ENCODE measurements at regions not wholly inside any gene's neighbourhood (a gene's known extent, or its start where the extent isn't known, plus 50 kb on each side); places are given as distances from the start of the nearest gene placed in this dataset.

- no peak overlapping the region for H3K4ac ChIP-seq (ENCODE audit: low read depth, low read length)
- no peaks in the 10 kb centered on the region for H3K79me2 ChIP-seq (ENCODE audit: control insufficient read depth, insufficient read depth, low read length, poor library complexity)
- H2AK5ac ChIP-seq (ENCODE audit: low read length) = no peak overlapping the region
- no peaks in the 10 kb centered on the region for H3K9me3 ChIP-seq (ENCODE audit: insufficient read depth, low read depth, low read length)
- H3K9ac ChIP-seq (ENCODE audit: low read length) = no peak overlapping the region
- no CpG with 5 or more reads among the region's 7 CpGs for WGBS (ENCODE audit: extremely low coverage, insufficient coverage, insufficient read length)
- no peak overlapping the region for H3K14ac ChIP-seq (ENCODE audit: low read length)
- H3K79me1 ChIP-seq (ENCODE audit: low read length) = no peaks in the 10 kb centered on the region
- H4K8ac ChIP-seq (ENCODE audit: low read depth, low read length) = no peak overlapping the region
- no peak overlapping the region for H2AFZ ChIP-seq (ENCODE audit: insufficient read depth, low read length, poor library complexity)
- H3K27ac ChIP-seq (ENCODE audit: low read depth, low read length) = no peak overlapping the region
- H2BK12ac ChIP-seq (ENCODE audit: low read length) = no peak overlapping the region
- no peaks in the 10 kb centered on the region for H3K4me1 ChIP-seq (ENCODE audit: control insufficient read depth in 1 of 2, insufficient read depth in 2 of 2, low read length in 2 of 2)
- no peak overlapping the region for H2BK120ac ChIP-seq (ENCODE audit: insufficient read depth, low read length, poor library complexity)
- DNase-seq = no peak
- H3K4me3 ChIP-seq (ENCODE audit: low read depth, low read length) = no peak overlapping the region
- no peak overlapping the region for H3K18ac ChIP-seq (ENCODE audit: low read length)
- H4K12ac ChIP-seq (ENCODE audit: low read depth, low read length) = no peak overlapping the region
- H4K91ac ChIP-seq (ENCODE audit: low read depth, low read length) = no peak overlapping the region
- H3K27me3 ChIP-seq (ENCODE audit: insufficient read depth, low read length) = no peaks in the 10 kb centered on the region
- H3K4me2 ChIP-seq (ENCODE audit: low read length) = no peak overlapping the region
- no peak overlapping the region for H3K23ac ChIP-seq (ENCODE audit: low read length)
- no peaks in the 10 kb centered on the region for H3K36me3 ChIP-seq (ENCODE audit: control insufficient read depth in 1 of 2, insufficient read depth in 2 of 2, low read length in 2 of 2)
- H2BK5ac ChIP-seq (ENCODE audit: low read depth, low read length, poor library complexity) = no peak overlapping the region
Measured at GRCh38 chr12:118500299-118500698, 123.9 kb downstream of the SUDS3 start.

- Histone ChIP-seq H3K23ac (ENCODE audit: low read length) (no peak overlapping the region), H2AFZ (ENCODE audit: insufficient read depth, low read length, poor library complexity) (no peak overlapping the region), H3K36me3 (ENCODE audit: control insufficient read depth in 1 of 2, insufficient read depth in 2 of 2, low read length in 2 of 2) (no peaks in the 10 kb centered on the region), H3K79me1 (ENCODE audit: low read length) (no peaks in the 10 kb centered on the region), H4K8ac (ENCODE audit: low read depth, low read length) (no peak overlapping the region), H3K4ac (ENCODE audit: low read depth, low read length) (no peak overlapping the region), H3K4me3 (ENCODE audit: low read depth, low read length) (no peak overlapping the region), H3K4me2 (ENCODE audit: low read length) (no peak overlapping the region), H3K18ac (ENCODE audit: low read length) (no peak overlapping the region), H2BK5ac (ENCODE audit: low read depth, low read length, poor library complexity) (no peak overlapping the region), H4K91ac (ENCODE audit: low read depth, low read length) (no peak overlapping the region), H3K9ac (ENCODE audit: low read length) (no peak overlapping the region), H3K27me3 (ENCODE audit: insufficient read depth, low read length) (no peaks in the 10 kb centered on the region), H3K79me2 (ENCODE audit: control insufficient read depth, insufficient read depth, low read length, poor library complexity) (no peaks in the 10 kb centered on the region), H2AK5ac (ENCODE audit: low read length) (no peak overlapping the region), H4K12ac (ENCODE audit: low read depth, low read length) (no peak overlapping the region), H3K14ac (ENCODE audit: low read length) (no peak overlapping the region), H2BK12ac (ENCODE audit: low read length) (no peak overlapping the region), H3K4me1 (ENCODE audit: control insufficient read depth in 1 of 2, insufficient read depth in 2 of 2, low read length in 2 of 2) (no peaks in the 10 kb centered on the region), H2BK120ac (ENCODE audit: insufficient read depth, low read length, poor library complexity) (no peak overlapping the region), H3K9me3 (ENCODE audit: insufficient read depth, low read depth, low read length) (no peaks in the 10 kb centered on the region), H3K27ac (ENCODE audit: low read depth, low read length) (no peak overlapping the region)
- no CpG with 5 or more reads among the region's 3 CpGs for WGBS (ENCODE audit: extremely low coverage, insufficient coverage, insufficient read length)
- no peak for DNase-seq
Measured at GRCh38 chr12:118501489-118501888, 125.1 kb downstream of the SUDS3 start.

- no peak overlapping the region for H2BK5ac ChIP-seq (ENCODE audit: low read depth, low read length, poor library complexity)
- no peak overlapping the region for H3K18ac ChIP-seq (ENCODE audit: low read length)
- H3K9me3 ChIP-seq (ENCODE audit: insufficient read depth, low read depth, low read length) = no peaks in the 10 kb centered on the region
- no peaks in the 10 kb centered on the region for H3K4me1 ChIP-seq (ENCODE audit: control insufficient read depth in 1 of 2, insufficient read depth in 2 of 2, low read length in 2 of 2)
- H3K4me3 ChIP-seq (ENCODE audit: low read depth, low read length) = no peak overlapping the region
- H3K79me2 ChIP-seq (ENCODE audit: control insufficient read depth, insufficient read depth, low read length, poor library complexity) = no peaks in the 10 kb centered on the region
- no peak overlapping the region for H2AK5ac ChIP-seq (ENCODE audit: low read length)
- no peak overlapping the region for H2BK12ac ChIP-seq (ENCODE audit: low read length)
- H4K8ac ChIP-seq (ENCODE audit: low read depth, low read length) = no peak overlapping the region
- H2AFZ ChIP-seq (ENCODE audit: insufficient read depth, low read length, poor library complexity) = no peak overlapping the region
- no peaks in the 10 kb centered on the region for H3K79me1 ChIP-seq (ENCODE audit: low read length)
- no peak overlapping the region for H2BK120ac ChIP-seq (ENCODE audit: insufficient read depth, low read length, poor library complexity)
- no peak overlapping the region for H4K91ac ChIP-seq (ENCODE audit: low read depth, low read length)
- H3K4me2 ChIP-seq (ENCODE audit: low read length) = no peak overlapping the region
- H3K14ac ChIP-seq (ENCODE audit: low read length) = no peak overlapping the region
- no peak overlapping the region for H3K4ac ChIP-seq (ENCODE audit: low read depth, low read length)
- no peak overlapping the region for H3K23ac ChIP-seq (ENCODE audit: low read length)
- no peak overlapping the region for H3K9ac ChIP-seq (ENCODE audit: low read length)
- no CpG with 5 or more reads among the region's 3 CpGs for WGBS (ENCODE audit: extremely low coverage, insufficient coverage, insufficient read length)
- no peak overlapping the region for H3K27ac ChIP-seq (ENCODE audit: low read depth, low read length)
- H3K27me3 ChIP-seq (ENCODE audit: insufficient read depth, low read length) = no peaks in the 10 kb centered on the region
- peak; percentile 93 to 99 for DNase-seq
- no peak overlapping the region for H4K12ac ChIP-seq (ENCODE audit: low read depth, low read length)
- H3K36me3 ChIP-seq (ENCODE audit: control insufficient read depth in 1 of 2, insufficient read depth in 2 of 2, low read length in 2 of 2) = no peaks in the 10 kb centered on the region
Measured at GRCh38 chr12:118503476-118503875, 127.1 kb downstream of the SUDS3 start.

- Histone ChIP-seq H3K27me3 (ENCODE audit: insufficient read depth, low read length) (no peaks in the 10 kb centered on the region), H4K12ac (ENCODE audit: low read depth, low read length) (no peak overlapping the region), H2BK5ac (ENCODE audit: low read depth, low read length, poor library complexity) (no peak overlapping the region), H3K27ac (ENCODE audit: low read depth, low read length) (no peak overlapping the region), H3K4me2 (ENCODE audit: low read length) (no peak overlapping the region), H4K91ac (ENCODE audit: low read depth, low read length) (no peak overlapping the region), H2AK5ac (ENCODE audit: low read length) (no peak overlapping the region), H3K4me3 (ENCODE audit: low read depth, low read length) (no peak overlapping the region), H3K4me1 (ENCODE audit: control insufficient read depth in 1 of 2, insufficient read depth in 2 of 2, low read length in 2 of 2) (no peaks in the 10 kb centered on the region), H3K14ac (ENCODE audit: low read length) (no peak overlapping the region), H2BK12ac (ENCODE audit: low read length) (no peak overlapping the region), H3K9me3 (ENCODE audit: insufficient read depth, low read depth, low read length) (peaks cover 3% of the 10 kb centered on the region), H3K79me2 (ENCODE audit: control insufficient read depth, insufficient read depth, low read length, poor library complexity) (no peaks in the 10 kb centered on the region), H3K36me3 (ENCODE audit: control insufficient read depth in 1 of 2, insufficient read depth in 2 of 2, low read length in 2 of 2) (no peaks in the 10 kb centered on the region), H3K18ac (ENCODE audit: low read length) (no peak overlapping the region), H3K23ac (ENCODE audit: low read length) (no peak overlapping the region), H4K8ac (ENCODE audit: low read depth, low read length) (no peak overlapping the region), H3K4ac (ENCODE audit: low read depth, low read length) (no peak overlapping the region), H2BK120ac (ENCODE audit: insufficient read depth, low read length, poor library complexity) (no peak overlapping the region), H2AFZ (ENCODE audit: insufficient read depth, low read length, poor library complexity) (no peak overlapping the region), H3K9ac (ENCODE audit: low read length) (no peak overlapping the region), H3K79me1 (ENCODE audit: low read length) (no peaks in the 10 kb centered on the region)
- no peak for DNase-seq
- no CpG with 5 or more reads among the region's 5 CpGs for WGBS (ENCODE audit: extremely low coverage, insufficient coverage, insufficient read length)
Measured at GRCh38 chr12:118512669-118513068, 136.3 kb downstream of the SUDS3 start.

Data from trophoblast cell (in vitro differentiated cells and primary cell).